DMS114 treated with DMSO at 0.1 percent for 48 hours (cell line): ENCODE measurements at regions not wholly inside any gene's neighbourhood (a gene's known extent, or its start where the extent isn't known, plus 50 kb on each side); places are given as distances from the start of the nearest gene placed in this dataset.
"Not testable (repeated sequence)": the region's sequence is repeated elsewhere in the genome, so short reads cannot be mapped to it uniquely, and the experiment has no call there.

Experiments used
- DNase-seq: peaks from one replicate; lab custom pipeline; 2025; ENCODE audit not compliant: unreplicated experiment; lab: John Stamatoyannopoulos, UW

- not testable (repeated sequence) for DNase-seq
Observed at GRCh38 chr6:48638796-48639195, 527.8 kb upstream of the PTCHD4 start.

- no peak for DNase-seq
Observed at GRCh38 chr6:48630511-48630910, 519.5 kb upstream of the PTCHD4 start.

GRCh38 chr6:48628316-48628715, 517.3 kb upstream of the PTCHD4 start:
- no peak for DNase-seq

GRCh38 chr6:48626421-48626820, 515.4 kb upstream of the PTCHD4 start:
- no peak for DNase-seq

- DNase-seq: no peak
Observed at GRCh38 chr6:48624631-48625030, 513.6 kb upstream of the PTCHD4 start.

GRCh38 chr6:48619771-48620170, 508.8 kb upstream of the PTCHD4 start:
- DNase-seq: no peak

- DNase-seq: no peak
Observed at GRCh38 chr6:48615041-48615440, 504.0 kb upstream of the PTCHD4 start.

GRCh38 chr6:48614326-48614725, 503.3 kb upstream of the PTCHD4 start:
- no peak for DNase-seq

GRCh38 chr6:48613231-48613949, 502.4 kb upstream of the PTCHD4 start:
- no peak for DNase-seq

GRCh38 chr6:48611332-48611731, 500.3 kb upstream of the PTCHD4 start:
- no peak for DNase-seq

GRCh38 chr6:48610846-48611245, 499.8 kb upstream of the PTCHD4 start:
- no peak for DNase-seq

GRCh38 chr6:48606618-48607017, 495.6 kb upstream of the PTCHD4 start:
- DNase-seq: no peak

GRCh38 chr6:48597951-48598350, 487.0 kb upstream of the PTCHD4 start:
- DNase-seq: no peak

- DNase-seq: no peak
Observed at GRCh38 chr6:48596830-48597229, 485.8 kb upstream of the PTCHD4 start.

- not testable (repeated sequence) for DNase-seq
Observed at GRCh38 chr6:48591158-48591557, 480.2 kb upstream of the PTCHD4 start.

- DNase-seq: no peak
Observed at GRCh38 chr6:48584846-48585245, 473.8 kb upstream of the PTCHD4 start.

GRCh38 chr6:48570656-48571055, 459.7 kb upstream of the PTCHD4 start:
- no peak for DNase-seq

GRCh38 chr6:48568856-48569255, 457.9 kb upstream of the PTCHD4 start:
- no peak for DNase-seq

- no peak for DNase-seq
Observed at GRCh38 chr6:48567016-48567415, 456.0 kb upstream of the PTCHD4 start.

GRCh38 chr6:48564036-48564820, 453.2 kb upstream of the PTCHD4 start:
- no peak for DNase-seq

- DNase-seq: no peak
Observed at GRCh38 chr6:48563433-48563832, 452.4 kb upstream of the PTCHD4 start.

- no peak for DNase-seq
Observed at GRCh38 chr6:48560408-48560807, 449.4 kb upstream of the PTCHD4 start.
